NCI-H2171 treated with DMSO at 0.1 percent for 48 hours (cell line): ENCODE measurements at regions not wholly inside any gene's neighbourhood (a gene's known extent, or its start where the extent isn't known, plus 50 kb on each side); places are given as distances from the start of the nearest gene placed in this dataset.
"Not testable (repeated sequence)": the region's sequence is repeated elsewhere in the genome, so short reads cannot be mapped to it uniquely, and the experiment has no call there.

Experiments used
- DNase-seq: peaks from one replicate; lab custom pipeline; 2025; lab: John Stamatoyannopoulos, UW

DNA sequence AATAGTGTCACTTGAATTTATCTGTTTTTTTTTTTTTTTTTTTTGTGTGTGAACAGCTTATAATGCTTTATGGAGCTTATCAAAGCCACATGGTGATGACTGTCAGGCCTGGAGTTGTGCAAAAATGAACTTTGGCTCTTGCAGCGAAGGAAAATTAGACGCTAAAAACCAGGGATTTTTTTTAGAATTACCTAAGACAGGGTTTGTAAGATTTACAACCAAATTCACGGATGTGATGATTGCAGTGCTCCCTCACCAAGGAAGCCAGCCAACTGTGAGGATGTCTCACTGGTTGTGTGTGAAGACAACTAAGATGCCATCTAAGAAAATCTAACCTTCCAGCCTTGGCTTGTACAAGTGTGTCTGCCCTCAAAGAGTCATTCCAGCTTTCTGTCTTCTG is 127.1 kb upstream of the SLC4A4 start:
- no peak for DNase-seq

DNA sequence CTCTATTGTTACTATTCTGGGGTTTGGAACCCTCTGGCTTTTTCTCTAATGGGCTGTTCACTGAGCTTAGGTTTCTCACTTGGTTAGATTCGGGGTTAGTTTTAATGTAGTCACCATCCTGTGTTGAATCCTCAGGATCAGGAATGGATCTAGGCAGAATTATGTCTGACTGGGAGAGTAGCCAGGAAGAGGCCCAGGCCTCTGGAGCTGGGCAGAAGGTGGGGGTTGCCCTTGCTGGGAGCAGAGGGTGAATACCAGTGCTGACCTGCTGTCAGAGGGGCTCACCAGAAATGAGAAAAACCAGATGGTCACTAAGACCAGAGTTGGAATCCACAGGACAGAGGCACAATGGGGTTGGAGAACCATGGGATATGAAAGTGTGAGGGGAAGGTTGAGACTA is 126.6 kb upstream of the SLC4A4 start:
- no peak for DNase-seq

DNA sequence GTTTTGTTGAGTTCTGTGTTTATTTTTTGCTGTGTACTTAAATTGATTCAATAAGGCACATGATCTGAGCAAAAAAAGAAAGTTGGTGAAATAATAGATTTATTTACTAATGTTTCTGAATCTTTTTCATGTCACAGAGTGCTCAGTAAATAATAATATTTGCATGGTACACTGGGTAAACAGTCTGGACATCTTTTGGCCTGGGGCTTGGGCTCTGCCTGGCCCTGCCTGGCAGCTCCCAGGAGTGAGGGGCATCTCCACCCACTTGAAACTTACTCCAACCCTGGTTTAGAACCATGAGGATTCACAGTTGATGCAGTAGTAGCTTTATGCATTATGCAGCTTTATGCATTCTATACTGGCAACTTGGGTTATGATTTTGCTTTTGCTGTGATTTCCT is 124.2 kb upstream of the SLC4A4 start:
- DNase-seq, result no peak

DNA sequence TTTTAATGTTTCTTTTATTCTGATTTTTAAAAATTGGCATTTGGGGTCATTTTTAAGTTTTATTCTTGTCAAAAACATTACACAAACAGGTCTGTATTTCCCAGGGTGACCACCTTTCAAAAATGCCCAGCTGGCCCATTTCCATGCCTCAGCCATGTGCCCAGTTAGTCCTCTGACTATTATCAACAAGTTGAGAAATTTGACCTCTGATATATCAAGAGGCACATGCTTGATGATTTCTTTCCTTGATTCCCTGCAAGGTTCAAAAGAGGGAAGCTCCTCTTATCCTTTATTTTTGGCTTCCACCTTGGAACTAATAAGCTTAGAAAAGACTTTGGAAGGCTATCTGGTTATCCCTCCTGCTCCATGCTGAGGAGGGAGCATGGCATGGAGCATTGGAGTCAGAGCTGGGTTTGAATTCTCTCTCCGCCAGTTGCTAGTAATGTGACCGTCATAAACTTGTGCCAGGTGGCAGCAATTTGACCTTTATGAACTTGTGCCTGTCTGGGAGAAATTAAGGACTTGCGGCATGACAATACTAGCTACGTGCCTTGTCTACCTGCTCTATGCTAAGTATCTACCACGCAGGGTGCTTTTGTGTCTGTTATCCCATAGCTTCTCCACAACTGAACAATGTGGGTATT is 122.4 kb upstream of the SLC4A4 start:
- no peak for DNase-seq

DNA sequence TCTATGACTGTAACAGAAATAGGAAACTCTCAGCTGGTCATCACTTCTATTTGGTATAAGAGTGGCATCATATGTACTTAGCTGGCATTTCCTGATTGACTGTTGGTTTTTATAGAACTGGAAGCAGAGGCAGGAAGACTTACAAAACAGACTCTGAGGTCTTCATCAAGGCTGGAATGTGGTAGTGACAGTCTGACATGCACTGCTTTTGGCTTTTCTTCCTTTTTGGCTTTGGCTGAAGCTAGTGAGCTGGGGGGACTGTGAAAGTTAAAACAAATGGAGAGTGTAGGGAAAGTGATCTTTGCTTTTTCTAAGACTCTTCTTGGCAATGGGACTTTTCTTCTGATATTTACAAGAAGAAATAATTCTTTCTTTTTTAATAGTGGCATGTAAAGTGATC is 121.1 kb upstream of the SLC4A4 start:
- DNase-seq, result no peak

DNA sequence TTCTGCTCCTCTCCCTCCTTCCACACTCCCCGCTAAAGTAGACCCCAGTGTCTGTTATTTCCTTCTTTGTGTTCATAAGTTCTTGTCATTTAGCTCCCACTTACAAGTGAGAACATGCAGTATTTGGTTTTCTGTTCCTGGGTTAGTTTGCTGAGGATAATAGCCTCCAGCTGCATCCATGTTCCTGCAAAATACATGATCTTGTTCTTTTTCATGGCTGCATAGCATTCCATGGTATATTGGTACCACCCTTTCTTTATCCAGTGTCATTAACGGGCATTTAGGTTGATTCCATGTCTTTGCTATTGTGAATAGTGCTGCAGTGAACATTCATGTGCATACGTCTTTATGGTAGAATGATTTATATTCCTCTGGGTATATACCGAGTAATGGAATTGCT is 118.0 kb upstream of the SLC4A4 start:
- not testable (repeated sequence) for DNase-seq

DNA sequence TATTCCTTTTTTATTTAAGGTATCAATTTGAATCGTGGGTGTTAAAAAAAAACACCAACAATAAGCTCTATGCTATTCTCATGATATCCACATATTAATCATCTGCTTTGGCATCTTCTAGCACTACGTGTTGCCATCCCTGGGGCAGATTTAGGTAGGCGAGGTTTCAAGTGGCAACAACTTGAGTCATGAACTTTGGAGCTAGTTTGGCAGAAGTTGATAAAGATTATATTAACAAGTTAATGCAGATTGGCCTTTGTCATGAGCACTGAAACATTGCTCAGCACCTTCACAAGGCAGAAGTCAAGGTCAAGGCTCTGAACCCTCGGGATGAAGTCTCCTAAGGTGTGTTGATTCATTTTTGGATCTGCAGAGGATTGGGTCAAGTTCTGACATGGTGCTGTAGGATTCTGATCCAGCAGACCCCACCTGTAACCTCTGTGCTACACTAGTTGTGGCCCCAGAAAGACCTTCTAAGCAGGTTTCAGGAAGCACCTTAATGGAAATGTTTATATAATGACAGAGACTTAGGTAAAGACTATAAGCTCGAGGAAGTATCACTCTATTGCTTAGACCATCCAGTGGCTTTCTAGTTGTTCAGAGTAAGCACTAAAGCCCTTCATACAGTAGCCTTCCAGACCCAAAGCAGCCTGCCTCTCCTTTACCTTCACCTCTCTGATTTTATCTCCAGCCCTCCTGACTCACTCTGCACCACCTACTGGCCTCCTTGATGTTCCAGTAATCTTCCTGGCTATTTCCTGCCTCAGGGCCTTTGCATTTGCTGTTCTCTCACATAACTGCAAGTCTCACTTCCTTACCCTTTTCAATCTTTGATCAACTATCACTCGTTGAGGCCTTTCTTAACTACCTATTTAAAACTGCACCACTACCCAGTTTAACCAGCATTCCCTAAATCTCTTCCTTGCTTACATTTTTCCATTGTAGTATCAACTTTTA is 117.0 kb upstream of the SLC4A4 start:
- DNase-seq, result no peak

DNA sequence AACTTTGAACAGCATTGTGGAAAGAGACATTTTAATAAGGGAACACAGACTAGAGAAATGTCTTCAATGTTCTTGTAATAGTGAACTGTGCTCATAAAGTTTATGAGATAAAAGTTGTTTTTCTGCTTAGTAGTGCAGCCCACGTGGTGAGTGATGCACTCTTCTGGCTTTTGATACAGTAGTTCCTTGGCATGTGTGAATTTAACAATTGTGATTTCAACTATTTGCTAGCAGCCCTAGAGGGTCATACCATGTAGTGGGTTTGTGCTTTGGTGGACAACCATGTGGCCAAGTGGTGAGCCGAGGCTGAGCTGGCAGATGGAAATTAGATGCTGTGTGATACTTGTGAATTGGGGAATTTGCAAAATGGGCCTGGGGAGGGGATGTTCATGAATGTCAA is 116.2 kb upstream of the SLC4A4 start:
- DNase-seq, result no peak

DNA sequence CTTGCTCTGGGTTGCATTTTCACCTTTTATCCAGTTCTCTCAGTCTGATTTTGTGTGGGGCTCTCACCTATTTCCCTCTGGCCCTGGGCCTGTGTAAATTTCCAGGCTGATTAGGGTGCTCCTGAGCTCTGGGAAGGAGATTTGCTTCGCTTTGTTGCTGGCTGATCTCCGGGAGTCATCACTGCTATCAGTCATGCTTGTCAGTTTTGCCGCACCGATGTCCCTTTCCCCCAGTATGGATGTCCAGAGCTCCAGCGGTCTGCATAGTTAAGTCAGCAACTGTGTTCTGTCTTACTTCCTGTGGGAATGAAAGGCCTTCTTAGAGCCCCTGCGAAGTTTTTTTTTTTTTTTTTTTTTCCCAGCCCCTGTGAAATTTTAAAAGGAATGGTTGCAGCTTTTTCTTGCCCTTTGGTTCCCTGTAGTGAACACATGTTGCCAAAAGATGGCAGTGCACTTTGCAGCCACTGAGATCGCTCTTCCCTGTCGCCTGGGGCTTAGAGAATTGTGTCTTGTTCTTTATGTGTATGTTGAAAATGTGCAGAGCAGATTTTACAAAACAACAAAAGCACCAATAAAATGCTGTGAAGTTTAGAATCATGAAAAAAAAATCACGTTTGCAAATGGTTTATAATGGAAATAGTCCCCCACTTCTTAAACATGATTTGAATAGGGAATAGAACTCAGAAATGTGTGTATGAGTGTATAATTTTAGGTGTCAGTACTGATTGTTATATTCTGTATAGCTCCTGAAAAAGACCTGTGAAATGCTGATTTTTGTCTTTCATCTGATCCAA is 109.1 kb upstream of the SLC4A4 start:
- DNase-seq, result peak; percentile 50

DNA sequence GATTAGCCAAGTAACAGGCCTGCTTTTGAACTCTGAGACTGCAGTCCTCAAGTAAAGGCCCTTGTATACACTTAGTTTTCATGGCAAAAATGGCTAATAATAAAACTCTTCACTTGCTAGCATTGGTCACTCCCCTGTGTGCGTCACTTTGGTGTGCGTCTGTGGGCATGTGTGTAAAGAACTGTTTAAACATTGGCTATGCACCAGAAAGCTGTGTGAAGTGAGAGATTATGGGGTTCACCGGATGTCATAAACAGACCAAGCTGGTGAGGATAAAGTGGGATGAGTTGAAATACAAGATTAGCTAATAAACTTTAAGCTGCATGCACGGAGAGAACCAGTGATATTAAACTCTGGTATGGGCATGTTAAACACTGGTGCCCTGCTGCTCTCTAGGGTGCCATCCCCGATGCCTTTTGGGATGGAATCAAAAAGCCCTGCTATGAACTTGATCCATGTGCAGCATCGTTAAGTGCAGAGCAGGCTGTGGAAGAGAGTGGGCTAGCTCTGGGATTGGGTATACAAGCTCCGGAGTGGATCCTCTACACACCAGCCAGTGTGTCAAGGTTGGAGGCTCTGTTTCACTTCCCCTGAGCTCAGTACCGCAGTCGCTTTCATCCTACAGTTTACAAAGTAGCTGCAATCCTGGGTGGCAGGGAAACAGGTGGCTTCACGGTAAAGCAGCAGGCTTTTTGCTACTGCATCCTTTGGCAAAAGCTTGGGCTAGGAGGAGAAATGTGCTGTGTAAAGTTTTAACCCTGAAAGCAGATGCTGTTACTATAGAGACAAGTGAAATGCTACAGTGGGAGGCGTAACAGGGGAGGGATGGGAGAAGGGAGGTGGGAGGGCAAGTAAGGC is 108.3 kb upstream of the SLC4A4 start:
- peak; percentile 47 for DNase-seq

DNA sequence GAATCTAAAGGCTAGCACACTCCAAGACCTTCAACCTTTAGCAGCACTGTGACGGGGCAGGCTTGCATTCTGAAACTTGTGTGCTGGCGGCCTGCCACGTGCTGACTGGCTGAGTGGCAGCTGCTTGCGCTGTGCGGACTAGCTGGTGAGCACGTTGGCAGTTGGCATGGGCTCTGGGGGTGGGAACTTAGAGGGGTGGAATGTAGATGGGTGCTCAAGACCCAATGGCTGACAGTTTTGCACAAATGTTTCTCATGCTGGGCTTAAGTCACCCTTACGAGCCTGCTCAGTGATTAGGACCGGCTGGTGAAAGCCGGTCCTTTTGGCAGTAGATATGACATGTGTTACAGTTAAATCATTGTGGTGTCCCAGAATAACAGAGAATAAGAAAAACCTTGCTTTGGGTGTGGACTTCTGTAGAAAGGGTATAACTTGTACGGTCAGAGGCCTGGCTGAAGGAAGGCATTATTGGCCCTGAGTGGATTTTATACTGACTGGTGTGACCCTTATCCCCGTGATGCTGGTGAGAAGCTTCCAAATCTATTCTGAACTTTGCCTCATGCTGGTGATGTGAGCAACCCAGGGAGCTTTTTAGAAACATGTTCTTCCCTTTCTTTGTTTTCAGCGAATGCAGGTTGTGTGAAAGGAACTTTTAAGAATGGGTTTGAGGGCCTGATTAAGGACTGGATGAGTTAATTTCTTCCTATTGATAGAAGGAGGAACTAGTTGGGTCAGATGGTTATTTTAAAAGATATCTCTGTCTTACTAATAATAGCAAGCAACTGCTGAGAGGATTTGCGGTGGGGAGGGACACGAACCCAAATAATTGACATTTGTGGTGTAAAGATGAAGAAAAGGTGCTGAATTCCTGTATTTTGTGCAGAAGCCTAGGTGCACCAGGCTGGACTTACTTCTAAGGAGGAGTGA is 107.4 kb upstream of the SLC4A4 start:
- peak; percentile 71 for DNase-seq

DNA sequence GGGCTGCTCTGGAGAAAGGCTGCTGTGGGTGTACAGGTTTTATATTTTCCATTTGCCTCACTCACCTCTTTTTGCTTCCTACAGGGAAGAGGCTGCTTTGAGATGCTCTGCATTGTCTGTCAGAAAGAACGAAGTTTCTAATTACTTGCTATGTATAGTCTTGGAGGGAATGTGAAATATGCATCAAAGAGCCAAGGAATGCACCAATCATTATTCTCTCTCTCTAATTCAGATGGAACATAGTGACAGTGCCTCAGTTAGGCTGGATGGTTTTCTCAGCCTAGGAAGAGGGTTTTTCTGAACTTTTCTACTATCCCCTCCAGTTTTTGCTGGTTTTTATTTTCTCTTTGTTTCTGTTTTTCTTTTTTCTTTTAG is 106.8 kb upstream of the SLC4A4 start:
- no peak for DNase-seq

DNA sequence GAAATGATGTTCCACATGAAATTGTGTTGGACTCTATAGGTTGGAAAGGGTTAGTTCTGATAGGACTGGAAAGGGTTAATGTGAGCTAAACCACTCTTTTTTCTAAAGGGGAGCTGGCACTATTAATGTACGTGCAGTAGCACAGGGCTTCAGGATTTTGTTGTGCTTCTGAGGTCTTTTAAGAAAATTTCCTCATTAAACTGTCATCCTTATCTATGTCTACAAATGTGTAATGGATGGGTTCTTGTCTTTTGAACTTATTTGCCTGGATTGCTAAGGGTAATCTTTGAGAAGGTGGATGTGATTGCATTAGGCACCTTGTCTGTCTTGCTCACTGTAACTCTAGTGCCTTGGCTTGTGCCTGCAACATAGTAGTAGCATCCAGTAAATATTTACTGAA is 106.0 kb upstream of the SLC4A4 start:
- DNase-seq, result no peak

DNA sequence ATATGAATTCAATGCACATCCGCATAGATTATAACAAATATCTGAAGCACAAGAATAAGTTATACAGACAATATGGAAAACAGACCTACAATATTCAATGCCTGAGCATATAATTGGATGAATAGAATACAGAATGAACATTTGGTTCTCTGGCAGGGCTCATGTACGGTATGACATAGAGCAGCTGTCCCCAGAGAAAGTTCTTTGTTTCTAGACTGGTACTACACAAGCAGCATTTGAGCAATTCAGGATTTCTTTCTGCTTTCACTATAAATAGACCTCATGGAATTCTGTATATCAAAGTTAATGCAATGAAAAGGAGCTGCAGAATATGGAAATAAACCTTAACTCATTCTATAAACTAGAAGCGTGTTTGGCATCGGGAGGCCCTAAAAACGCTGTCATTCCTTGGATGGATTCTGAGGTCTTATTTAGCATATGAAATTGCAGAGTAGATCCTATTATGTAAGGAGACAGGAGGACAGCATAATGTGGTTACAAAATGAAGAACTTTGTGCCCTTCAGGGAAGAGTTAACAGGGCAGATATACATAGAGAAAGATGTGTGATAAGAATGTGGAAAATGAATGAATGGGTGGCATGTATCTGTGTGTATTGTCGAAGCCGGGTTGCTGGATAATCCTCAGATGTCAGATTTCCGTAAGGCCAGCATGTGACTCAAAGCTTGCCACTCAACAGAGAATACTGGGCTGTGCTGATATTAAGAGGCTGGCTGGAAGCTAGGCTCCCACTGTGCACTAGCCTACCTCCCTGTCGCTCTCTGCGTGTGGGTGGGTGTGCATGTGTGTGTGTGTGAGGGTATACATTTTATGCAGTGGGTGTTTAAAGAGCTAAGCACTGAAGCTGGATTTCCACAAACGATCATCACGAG is 103.3 kb upstream of the SLC4A4 start:
- no peak for DNase-seq

DNA sequence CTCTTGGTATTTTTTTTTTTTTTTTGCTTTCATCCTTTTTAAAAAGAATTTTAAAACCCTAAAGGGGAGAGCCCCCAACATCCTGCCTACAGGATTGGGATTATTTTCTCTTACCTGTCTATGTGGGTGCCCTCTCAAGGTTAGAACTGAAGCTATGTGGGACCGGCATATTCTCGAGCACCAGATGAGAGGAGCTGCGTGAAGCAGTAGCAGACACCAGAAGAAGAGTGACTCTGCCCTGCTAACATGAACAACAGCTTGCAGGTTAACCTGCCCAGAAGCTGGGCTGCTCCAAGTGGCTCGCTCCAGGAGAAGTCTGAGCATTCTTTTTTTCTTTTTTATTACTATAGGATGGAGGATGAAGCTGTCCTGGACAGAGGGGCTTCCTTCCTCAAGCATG is 102.6 kb upstream of the SLC4A4 start:
- no peak for DNase-seq

DNA sequence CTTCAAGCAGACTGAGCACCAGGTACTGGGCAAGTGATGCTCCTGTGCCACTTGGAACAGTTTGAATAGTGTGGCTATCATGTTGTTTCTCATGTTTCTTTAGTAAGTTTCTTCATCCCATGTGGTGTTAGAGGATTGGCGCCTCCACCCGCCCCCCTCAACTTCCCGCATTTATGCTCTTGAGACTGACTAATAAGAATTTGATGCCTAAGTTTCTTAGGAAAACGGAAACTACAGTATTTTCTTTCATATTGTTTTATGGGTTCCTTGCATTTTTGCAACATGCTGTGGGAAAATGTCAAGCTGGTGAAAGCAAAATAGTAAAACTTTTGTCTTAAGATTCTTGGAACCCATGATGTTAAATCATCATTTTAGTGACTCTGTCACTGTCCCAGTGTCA is 101.2 kb upstream of the SLC4A4 start:
- no peak for DNase-seq

DNA sequence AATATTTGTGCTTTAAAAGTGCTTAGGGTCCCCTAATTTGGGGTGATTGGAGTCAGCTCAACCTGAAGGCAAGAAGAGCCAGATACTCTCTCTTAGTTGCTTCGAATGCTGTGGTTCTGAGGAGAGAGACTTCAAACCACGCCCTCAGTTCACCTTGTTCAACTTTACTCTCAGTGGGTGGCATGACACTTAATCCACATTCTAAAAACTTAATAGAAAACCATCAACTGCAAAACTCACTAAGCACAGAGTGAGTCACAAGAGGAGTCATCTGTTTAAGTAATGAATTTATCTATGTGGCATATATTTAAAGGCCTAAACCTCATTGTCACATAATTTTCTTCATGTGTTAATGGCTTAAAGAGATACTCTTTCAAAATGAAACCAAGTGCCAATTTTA is 99.5 kb upstream of the SLC4A4 start:
- no peak for DNase-seq

DNA sequence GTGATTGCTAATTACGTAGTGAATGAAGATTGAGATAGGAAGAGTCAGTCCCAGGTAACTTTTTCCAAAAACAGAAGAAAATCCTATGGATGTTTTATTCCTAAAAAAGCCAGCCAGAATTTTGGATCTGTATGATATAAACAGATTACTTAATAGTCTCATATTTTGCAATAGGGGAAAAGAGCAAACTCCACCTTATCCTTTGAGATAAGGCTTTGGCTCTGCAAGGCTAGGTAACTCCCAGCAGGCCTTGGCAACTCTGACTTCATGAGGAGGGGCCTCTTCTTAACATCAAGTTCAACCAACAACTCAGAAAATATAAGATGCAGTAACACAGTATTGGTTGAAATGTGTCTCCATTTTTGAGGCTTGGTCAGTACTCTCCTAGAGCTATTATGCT is 98.7 kb upstream of the SLC4A4 start:
- no peak for DNase-seq

DNA sequence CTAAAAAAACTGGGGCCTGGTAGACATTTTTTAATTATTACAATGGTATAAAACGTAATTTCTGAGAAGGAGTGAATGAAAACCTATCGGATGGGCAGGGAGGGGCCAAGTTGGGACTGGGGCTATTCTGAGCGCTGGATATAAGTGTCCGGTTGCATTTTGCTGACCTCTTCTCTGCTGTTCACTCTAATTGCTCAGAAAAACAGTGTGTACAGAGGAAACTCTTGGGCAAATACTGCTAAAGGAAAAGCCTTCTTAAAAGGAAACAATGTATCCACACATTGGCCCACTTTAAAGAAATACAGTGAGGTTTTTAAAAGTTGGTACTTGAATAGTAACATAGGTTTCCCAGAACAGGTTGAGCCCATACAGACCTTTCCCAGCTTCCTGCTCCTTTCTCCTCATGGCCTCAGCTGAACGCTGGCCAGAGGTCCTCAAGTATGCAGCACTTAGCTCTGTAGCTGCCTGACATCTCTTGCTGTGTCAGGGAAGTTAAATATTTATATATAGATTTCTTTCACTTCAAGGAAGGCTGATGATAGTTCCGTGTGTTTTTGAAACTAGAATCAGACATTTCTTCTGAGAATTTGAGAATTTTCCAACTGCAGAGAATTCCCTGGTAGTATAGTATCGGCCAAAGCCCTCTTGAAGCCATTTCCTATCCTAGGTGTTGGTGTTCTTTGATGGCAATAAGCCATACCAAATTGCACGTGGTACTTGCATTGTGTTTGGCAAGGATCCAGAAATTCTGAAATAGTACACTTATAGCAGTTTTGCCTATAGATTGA is 97.1 kb upstream of the SLC4A4 start:
- peak; percentile 38 for DNase-seq
